DMS114 treated with DMSO at 0.1 percent for 48 hours (cell line): ENCODE measurements at regions not wholly inside any gene's neighbourhood (a gene's known extent, or its start where the extent isn't known, plus 50 kb on each side); places are given as distances from the start of the nearest gene placed in this dataset.

ENCODE experiments used
- DNase-seq: peaks from one replicate; lab custom pipeline; 2025; ENCODE audit not compliant: unreplicated experiment; lab: John Stamatoyannopoulos, UW

GRCh38 chr17:36728030-36728991 is 126.9 kb downstream of the MRM1 start:
- no peak for DNase-seq

GRCh38 chr17:36730095-36730808 is 128.9 kb downstream of the MRM1 start:
- no peak for DNase-seq

GRCh38 chr17:36730857-36731490 is 129.6 kb downstream of the MRM1 start:
- DNase-seq = no peak

GRCh38 chr17:36731811-36732210 is 130.4 kb downstream of the MRM1 start:
- DNase-seq = no peak

- no peak for DNase-seq
Observed at GRCh38 chr17:36732351-36732750, 131.0 kb downstream of the MRM1 start.

GRCh38 chr17:36736201-36737156 is 135.1 kb downstream of the MRM1 start:
- no peak for DNase-seq

- DNase-seq = no peak
Observed at GRCh38 chr17:36739208-36739607, 137.8 kb downstream of the MRM1 start.

- DNase-seq = no peak
Observed at GRCh38 chr17:36740157-36740556, 138.8 kb downstream of the MRM1 start.

GRCh38 chr17:36741019-36741902 is 139.9 kb downstream of the MRM1 start:
- no peak for DNase-seq

GRCh38 chr17:36742267-36743000 is 141.1 kb downstream of the MRM1 start:
- no peak for DNase-seq

- no peak for DNase-seq
Observed at GRCh38 chr17:36743130-36743529, 141.7 kb downstream of the MRM1 start.

- DNase-seq = no peak
Observed at GRCh38 chr17:36746381-36747053, 145.1 kb downstream of the MRM1 start.

- DNase-seq = no peak
Observed at GRCh38 chr17:36747861-36748260, 146.5 kb downstream of the MRM1 start.

GRCh38 chr17:36748272-36748671 is 146.9 kb downstream of the MRM1 start:
- DNase-seq = no peak

- no peak for DNase-seq
Observed at GRCh38 chr17:36749493-36749892, 148.1 kb downstream of the MRM1 start.

GRCh38 chr17:36750316-36750885 is 149.0 kb downstream of the MRM1 start:
- no peak for DNase-seq

- DNase-seq = no peak
Observed at GRCh38 chr17:36752096-36752888, 150.9 kb downstream of the MRM1 start.
